NCI-H2227 (cell line): ENCODE measurements at regions not wholly inside any gene's neighbourhood (a gene's known extent, or its start where the extent isn't known, plus 50 kb on each side); places are given as distances from the start of the nearest gene placed in this dataset.

Experiments used
- DNase-seq: peaks from one replicate; lab custom pipeline; 2025; ENCODE audit not compliant: unreplicated experiment; lab: John Stamatoyannopoulos, UW

DNA sequence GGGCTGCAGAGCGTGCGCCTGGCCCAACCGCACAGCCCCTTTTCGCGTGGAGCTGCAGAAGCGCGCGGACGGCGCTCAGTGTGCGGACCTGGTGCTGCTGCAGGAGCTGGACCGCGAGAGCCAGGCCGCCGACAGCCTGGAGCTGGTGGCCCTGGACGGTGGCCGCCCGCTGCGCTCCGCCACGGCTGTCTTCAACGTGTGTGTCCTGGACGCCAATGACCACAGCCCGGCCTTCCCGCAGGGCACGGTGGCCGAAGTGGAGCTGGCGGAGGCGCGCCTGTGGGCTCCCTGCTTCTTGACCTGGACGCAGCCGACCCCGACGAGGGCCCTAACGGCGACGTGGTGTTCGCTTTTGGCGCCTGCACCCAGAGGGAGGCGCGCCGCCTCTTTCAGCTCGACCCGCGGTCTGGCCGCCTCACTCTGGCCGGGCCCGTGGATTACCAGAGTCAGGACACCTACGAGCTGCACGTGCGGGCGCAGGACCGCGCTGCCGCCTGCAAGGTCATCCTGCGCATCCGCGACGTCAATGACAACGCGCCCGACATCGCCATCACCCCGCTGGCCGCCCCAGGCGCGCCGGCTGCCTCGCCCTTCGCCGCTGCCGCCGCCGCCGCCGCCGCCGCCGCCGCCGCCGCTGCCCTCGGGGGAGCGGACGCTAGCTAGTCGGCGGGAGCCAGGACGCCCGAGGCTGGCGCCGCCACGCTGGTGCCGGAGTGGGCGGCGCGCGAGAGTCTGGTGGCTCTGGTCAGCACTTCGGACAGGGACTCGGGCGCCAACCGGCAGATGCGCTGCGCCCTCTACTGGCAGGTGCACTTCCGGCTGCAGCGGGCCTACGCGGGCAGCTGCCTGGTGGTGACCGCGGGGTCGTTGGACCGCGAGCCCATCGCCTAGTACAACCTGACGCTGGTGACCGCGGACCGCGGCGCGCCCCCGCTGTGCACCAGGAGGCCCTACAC, 172.2 kb downstream of the OLFM4 start:
- DNase-seq, result no peak

DNA sequence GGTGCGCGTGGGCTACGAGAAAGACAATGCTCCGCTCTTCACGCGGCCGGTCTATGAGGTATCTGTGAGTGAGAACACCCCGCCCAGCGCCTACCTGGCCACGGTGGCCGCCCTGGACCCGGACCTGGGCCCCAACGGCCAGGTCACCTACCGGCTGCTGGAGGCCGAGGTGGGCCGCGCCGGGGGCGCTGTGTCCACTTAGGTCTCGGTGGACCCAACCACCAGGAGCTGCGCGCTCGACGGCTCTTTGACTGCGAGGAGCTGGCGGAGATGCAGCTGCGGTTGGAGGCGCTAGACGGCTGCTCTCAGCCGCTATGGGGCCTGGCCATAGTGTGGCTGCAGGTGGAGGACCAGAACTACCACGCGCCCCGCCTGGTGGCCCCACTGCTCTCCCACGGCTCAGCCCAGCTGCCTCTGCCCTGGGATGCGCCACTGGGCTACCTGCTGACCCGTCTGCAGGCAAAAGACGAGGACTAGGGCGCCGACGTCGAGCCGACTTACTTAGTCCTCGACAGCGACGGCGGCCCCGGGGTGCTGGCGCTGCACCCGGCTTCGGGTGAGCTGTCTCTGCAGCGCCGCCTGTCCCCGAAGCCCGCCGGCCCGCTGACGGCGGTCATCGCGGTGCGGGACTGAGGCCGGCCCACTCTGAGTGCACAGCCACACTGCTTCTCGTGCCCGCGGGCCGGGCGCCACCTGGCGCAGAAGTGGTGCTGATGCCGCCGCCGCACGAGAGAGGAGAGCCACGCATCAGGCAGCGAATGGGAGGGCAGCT, 173.0 kb downstream of the OLFM4 start:
- DNase-seq, result no peak

DNA sequence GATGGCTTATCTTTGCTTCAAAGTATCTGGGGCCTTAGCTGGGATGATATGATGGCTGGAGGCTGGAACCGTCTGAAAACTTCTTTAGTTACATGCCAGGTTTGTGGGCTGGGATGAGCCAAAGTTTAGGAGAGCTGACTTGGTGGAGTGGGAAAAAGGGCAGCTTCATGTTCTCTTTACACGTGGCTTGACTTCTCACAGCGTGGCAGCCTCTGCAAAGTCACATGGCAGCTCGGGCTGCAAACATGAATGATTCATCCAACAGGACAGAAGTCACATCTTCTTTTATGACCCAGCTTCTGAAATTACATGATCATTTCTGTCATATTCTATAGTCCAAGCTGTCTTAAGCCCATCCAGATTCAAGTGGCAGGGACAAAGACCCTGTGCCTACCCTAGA, 176.0 kb downstream of the OLFM4 start:
- DNase-seq, result no peak

DNA sequence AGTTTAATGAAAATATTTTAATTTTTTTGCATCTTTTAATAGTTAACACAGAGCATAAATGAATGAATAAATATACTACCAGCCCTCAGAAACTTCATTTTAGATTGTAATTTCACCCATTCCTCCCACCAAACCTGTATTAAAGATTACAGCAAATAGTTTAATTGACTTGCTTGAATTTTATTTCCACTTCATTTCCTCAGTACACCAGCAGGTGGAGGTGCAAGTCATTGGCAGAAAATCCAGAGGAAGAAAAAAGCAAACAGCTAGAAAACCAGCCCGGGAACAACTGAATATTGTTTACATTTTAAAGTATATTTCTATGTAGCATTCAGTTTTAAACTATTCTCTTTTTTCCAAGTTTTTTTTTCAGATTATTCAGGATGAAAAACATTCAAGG, 177.8 kb downstream of the OLFM4 start:
- DNase-seq, result peak; percentile 7

DNA sequence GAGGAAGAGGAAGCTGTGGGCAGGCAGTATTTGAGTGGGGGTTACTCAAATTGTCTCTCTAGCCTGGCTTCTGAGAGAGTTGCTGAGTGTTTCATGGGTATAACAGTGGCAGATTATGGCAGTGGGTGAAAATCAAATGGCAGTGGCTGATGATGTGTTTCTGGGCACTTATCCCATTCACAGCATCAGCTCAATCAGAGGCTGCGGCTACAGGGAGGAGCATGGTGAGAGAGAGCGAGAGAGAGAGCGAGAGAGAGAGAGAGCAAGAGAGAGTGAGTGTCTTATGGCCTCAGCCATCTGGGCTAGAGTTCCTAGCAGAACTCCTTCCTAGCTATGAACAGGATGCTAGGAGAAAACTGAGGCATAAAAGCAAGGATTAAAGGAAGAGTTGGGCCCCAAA, 178.9 kb downstream of the OLFM4 start:
- DNase-seq, result peak; percentile 7

DNA sequence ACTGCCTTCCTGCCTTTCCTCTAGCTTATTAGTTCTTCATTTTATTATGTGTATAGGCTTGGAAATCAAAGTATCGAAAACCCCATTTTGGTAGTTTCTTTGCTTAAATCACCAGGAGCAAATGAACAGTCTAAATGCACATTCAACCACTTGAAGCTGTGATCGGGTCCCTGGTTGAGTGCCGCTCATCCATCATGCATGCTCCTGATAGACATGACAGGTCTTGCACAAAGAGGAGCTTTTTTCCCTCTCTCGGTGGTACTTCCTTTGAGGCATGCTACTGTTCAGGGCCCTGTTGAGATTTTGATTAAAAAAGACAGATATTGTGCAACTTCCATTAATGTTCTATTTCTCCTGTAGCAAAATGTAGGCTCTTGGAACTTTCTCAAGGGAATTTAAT, 185.8 kb downstream of the OLFM4 start:
- peak; percentile 32 for DNase-seq

DNA sequence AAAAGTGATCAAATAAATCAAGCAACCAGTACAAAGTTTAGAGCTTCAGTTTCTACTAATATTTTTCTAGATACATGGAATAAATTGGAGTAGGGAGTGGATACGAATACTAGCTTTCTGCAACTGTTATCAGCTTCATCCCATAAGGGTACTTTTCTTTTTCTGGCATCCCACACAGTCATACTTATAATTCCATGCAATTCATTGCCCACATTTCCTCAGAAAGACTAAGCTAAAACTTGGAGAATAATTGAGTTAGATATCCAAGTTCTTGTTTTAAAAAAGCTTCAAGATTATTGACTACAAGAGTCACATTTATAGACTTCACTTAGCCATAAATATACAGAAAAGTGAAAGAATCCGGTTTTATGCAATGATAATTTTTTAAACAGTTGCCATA, 186.9 kb downstream of the OLFM4 start:
- no peak for DNase-seq

DNA sequence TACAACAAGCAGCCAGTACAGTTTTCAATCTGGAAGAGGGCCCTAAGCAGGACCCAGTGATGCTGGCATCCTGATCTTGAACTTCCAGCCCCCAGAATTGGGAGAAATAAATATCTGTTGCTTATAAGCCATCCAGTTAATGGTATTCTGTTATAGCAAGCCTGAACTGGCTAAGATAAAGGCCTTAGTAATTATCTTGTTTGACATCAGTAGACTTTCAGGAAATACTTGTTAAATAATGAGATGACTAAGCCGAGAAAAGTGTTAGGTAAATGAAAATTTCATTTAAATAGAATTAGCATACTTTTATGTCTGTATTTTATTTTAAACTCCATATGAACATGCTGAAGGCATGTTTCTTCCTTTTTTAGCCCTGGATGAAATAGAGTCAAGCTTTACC, 188.2 kb downstream of the OLFM4 start:
- DNase-seq, result no peak

DNA sequence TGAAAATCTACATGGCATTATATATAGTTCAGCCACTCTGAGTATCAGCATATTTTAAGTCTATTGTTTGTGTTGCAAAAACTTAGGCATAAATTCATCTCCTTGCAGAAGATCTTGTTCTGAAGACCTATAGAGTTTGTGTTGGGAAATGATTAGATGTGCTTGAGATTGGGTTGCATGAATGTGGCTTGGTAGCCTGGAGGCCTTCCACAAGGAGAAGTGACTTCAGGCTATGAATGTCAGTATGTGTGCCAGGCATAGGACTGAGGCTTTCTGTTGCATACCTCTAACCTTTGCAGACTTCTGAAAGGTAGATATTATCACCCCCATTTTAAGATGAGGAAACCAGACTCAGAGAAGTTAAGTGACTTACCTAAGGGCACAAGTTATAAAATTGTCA, 188.6 kb downstream of the OLFM4 start:
- DNase-seq, result no peak

DNA sequence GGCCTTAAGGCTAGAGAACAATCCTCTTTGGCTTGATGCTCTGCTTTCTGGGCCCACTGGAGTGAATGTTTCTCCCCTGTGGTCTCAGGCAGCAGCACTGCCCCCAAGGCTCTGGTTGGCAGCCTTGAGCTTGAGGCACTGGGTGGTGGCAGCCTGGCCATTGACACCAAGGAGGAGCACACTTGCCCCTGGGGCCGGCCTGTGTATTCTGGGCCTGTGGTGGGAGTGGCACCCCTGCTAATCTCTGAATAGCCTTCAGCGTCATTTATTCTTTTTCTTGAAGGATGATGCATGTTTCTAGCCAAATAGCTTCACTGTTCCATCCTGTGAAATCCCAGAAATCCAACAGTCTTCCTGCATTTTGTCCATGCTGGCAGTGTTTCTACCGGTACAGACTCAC, 191.4 kb downstream of the OLFM4 start:
- no peak for DNase-seq

DNA sequence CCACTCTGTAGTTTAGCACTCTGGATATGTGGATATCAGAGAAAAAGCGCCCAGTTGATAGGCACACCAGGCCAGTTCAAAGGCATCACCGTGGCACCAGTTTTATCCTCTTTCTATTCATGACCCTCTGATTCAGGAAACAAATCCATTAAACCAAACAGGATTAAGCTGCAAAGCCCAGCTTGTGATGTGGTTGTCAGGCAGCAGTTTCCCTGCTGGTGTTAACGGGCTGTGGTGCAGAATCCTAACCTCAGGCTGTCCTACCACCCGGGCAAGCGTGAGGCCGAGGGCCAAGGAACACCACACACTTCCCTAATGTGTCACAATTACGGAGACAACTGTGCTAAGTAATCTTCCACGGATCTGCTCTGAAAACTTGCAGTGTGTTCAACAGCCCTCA, 209.1 kb downstream of the OLFM4 start:
- DNase-seq, result no peak

DNA sequence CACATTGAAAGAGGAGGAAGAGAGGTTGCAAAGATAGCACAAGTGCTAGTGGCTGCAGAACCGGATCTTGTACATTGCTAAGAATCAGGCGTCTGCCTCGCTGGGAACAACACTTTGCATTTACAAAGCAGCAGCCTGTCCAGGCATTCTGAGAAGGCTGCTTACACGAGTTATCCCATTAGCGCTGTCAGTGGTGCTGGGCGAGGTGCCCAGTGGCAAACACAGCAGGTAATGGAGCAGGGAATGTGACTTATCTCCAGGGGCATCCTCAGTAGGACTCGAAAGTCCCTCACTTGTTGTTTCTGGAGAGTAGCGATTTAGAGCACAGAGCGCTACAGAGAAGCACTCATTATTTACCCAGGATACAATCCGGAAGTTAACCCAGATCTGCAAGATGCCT, 209.6 kb downstream of the OLFM4 start:
- peak; percentile 8 for DNase-seq

DNA sequence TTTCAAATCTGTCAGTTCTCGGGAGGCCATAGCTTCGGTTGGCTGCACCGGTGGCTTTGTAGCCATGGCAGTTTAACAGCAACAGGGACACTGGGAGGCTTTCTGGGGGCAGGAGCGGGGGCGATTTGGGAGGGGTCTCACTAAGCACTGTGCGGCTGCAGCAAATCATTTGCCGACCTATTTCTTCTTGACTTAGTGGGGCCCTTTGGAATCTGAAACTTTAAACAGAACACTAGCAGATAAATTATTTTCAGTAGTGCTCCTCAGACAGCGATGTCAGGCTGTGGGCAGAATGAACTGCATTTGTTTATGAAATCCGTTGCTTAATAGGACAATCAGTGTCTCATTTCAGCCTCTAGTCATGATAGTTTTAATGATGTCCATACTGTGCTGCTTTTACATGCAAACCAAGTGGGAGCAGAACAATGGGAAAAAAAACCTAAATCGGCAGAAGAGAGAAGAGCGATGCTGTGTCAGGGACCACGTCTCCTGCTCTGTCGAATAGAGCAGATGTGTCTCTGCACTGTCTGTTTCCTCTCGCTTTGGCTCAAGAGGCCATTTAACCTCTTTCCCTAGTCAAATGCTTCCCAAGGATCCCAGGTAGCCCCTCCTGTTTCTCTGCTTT, 211.9 kb downstream of the OLFM4 start:
- no peak for DNase-seq

DNA sequence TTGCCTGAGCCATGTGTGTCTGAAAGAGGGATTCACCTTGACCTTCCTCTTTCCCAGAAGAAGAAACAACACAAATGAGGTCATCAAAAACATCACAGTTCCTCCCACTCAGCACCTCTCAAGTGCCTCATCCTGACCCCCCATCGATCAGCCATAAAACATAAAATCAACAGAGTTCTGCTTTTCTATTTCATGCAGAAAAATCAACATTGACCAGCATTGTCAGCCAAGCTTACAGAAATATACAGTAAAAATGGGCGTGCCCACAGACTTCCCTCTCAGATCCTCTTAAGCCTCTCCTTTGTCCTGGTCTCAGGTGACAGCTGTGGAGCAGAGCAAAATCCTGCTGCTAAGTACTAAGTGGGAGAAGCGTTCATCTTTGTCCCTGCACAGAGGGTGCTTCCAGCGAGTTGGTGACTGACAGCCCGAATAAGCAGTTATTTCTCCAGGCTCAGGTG, 213.3 kb downstream of the OLFM4 start:
- DNase-seq, result peak; percentile 86

DNA sequence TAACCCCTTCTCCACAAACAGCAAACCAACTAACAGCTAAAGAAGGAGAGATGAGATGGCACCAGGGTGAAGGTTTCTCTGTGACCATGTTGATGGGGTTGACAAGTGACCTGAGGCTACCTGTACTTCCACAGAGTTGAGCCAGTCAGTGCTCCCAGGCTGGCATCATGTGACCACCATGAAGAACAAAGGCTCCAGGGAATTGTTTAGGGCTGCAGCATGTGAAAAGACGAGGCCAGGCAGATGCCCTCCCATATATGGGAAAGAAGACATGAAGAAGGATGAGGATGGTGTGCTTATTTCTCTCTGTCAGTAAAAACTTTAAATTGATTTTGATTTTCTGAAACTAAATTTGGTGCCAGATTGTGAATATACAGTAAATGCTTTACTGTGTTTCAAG, 220.6 kb downstream of the OLFM4 start:
- no peak for DNase-seq

DNA sequence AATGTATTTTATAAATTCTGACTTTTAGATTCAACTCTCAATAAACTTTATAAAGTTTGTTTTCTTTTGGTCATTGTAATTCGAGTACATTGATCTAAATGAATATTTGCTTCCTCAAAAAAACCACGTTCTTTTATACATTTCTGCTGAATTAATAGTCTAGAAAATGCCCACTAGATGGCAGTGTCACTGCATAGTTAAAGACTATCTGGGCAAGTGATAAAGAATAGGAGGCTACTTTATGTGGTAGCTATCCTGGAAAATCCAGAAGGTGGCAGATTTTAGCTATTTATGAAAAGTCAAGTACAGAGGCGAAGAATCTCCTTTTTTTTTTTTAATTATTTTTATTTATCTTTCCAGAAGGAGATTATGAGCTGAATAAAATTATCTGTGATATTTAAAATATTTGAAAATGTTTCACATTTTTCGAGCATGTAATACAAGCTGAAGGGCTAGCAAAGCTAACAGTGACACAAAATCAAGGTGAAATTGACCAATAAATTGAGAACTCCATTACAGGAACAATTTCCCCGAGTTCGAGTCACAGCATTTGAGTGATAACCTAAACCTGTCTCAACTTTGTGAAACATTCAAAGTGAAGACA, 221.8 kb downstream of the OLFM4 start:
- DNase-seq, result peak; percentile 87

DNA sequence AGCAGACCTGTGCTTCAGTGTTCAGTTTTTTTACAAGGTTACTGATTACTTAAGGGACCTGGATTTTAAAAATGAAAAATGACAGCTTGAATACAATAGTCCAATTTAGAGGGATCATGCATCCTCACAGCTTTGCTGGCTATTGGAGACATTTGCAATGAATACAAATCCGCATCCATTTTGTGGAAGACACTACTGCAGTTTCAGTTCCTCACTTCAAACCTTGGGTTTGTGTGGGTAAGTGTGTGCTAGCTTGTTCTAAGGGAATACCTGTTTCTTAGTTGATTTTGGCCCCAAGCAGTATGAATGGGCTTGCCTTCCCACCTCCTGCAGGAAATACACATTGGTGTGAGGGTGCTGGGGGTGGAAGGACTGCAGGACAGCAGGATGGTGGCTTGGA, 222.4 kb downstream of the OLFM4 start:
- DNase-seq, result no peak

DNA sequence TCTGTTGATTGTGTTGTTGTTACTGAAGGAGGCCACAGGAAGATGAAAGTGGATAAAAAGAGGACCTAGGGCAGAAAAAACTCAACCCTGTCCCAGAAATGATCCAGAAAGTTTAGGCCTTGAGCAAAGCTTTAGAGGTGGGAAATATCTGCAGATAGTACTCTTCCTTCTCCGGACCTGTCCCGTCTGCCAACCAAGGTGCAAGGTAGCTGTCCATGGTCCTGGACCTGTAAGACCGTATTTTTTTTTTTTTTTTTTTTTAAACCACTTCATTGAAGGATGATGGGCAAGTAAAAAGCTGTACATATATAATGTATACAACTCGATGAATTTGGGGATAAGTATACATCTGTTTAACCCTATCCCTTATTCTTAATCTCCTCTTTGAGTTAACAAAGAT, 225.9 kb downstream of the OLFM4 start:
- DNase-seq, result no peak

DNA sequence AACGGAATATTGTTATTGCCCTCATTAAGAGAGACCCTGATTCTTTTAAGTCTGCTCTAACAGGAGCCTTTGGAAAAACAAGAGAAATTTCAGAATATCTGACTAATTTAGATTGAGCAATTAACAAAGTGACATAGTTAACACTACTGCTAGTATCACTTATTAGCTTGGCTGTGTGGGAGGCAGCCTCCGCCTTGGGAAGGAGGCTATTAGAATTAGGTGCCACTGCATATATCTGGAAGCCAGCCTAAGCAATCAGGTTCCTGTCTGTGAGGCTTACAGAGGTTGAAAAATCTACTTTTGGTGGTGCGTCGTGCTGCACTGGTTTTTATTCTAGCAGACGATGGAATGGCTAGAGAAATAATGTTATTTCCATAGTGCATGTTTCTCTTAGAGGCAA, 227.2 kb downstream of the OLFM4 start:
- no peak for DNase-seq

DNA sequence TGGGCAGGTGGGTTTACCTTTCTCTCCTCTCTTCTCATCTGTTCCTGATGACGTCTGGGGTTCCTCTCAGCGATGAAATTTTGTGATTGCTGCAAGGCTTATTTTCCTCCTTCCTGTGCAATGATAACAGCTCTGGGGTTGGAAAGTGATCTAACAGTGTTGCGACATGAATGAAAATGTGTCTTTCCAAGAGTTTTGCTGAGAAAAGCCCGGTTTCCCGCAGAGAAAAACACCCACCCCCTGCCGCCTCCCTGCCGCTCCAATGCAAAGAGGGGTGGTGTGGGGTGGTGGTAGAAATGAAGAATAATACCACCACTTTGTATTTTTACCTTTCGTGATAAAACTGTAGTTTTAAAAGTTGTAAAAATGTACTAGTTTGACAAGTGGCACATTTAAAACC, 232.0 kb downstream of the OLFM4 start:
- no peak for DNase-seq

DNA sequence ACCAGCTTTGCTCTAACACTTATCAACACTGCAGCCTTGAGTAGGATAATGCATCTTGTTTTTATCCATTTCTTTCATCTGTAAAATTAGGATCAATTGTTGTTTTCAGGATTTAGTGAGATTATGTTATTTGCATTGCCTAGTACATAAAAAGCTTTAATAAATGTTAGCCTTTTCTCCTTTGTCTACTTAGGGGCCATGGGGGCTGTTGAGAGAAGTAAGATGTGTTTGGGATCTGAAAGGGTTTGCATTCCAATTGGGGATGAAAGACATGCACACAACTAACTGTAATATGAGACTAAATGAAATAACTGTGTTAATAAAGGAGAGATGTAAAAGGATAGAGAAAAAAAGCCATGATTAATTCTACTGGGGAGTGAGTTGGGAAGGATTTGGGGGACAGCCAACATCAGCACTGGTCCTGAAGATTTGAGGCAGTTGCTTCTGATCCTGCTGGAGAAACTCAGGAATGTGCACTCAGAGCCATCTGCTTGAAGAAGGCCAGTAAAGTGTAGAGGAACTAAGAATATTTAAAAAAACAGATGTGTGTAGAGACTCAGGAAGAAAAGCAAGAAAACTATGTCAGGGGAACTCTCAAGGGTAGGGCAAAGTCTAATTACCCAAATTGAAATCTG, 236.3 kb downstream of the OLFM4 start:
- DNase-seq, result no peak
